DOHH2 (cell line): ENCODE measurements at regions not wholly inside any gene's neighbourhood (a gene's known extent, or its start where the extent isn't known, plus 50 kb on each side); places are given as distances from the start of the nearest gene placed in this dataset.

ENCODE experiments used
- H3F3A ChIP-seq: fragments of 200-600 bp; sonication (generic), shearing (Covaris generic); 2 replicates; pipeline ENCODE4 v1.6.0; 2016; ENCODE audit warnings: antibody characterized with exemption, mild to moderate bottlenecking; ENCODE audit not compliant: control insufficient read depth, insufficient read depth
- H3K27ac ChIP-seq: fragments of 200-600 bp; sonication (generic); 2 replicates; pipeline ENCODE4 v1.5.1; 2014; ENCODE audit warnings: low read depth, mild to moderate bottlenecking, low read length, moderate library complexity
- H3K27me3 ChIP-seq: fragments of 200-600 bp; sonication (generic); 2 replicates; pipeline ENCODE4 v1.6.1; 2014; ENCODE audit warnings: mild to moderate bottlenecking, low read length, mixed read lengths; ENCODE audit not compliant: control insufficient read depth
- H3K36me3 ChIP-seq: fragments of 200-600 bp; sonication (generic); 2 replicates; pipeline ENCODE4 v1.6.1; 2014; ENCODE audit warnings: mild to moderate bottlenecking, low read length, moderate library complexity, mixed read lengths; ENCODE audit not compliant: control insufficient read depth
- H3K4me1 ChIP-seq: fragments of 200-600 bp; sonication (generic); 2 replicates; pipeline ENCODE4 v1.6.1; 2014; ENCODE audit warnings: mild to moderate bottlenecking, low read length, mixed read lengths; ENCODE audit not compliant: control insufficient read depth
- H3K4me2 ChIP-seq: fragments of 200-600 bp; sonication (generic); 2 replicates; pipeline ENCODE4 v1.6.0; 2014; ENCODE audit warnings: mild to moderate bottlenecking, low read length, moderate library complexity
- H3K4me3 ChIP-seq: fragments of 200-600 bp; sonication (generic); 2 replicates; pipeline ENCODE4 v1.5.1; 2014; ENCODE audit warnings: mild to moderate bottlenecking, low read length, mixed read lengths
- H3K79me2 ChIP-seq: fragments of 200-600 bp; sonication (generic); 2 replicates; pipeline ENCODE4 v1.6.1; 2014; ENCODE audit warnings: mild to moderate bottlenecking, low read length, mixed read lengths; ENCODE audit not compliant: control insufficient read depth
- H3K9me2 ChIP-seq: fragments of 200-600 bp; sonication (generic); replicated peaks from 2 replicates; pipeline ENCODE4 v1.6.1; 2014; ENCODE audit warnings: mild to moderate bottlenecking, low read length, mixed read lengths; ENCODE audit not compliant: control insufficient read depth
- H3K9me3 ChIP-seq: fragments of 200-600 bp; sonication (generic); 2 replicates; pipeline ENCODE4 v1.6.1; 2014; ENCODE audit warnings: antibody characterized with exemption, low read length, mixed read lengths; ENCODE audit not compliant: control insufficient read depth, insufficient read depth
- H4K20me1 ChIP-seq: fragments of 200-600 bp; sonication (generic); 2 replicates; pipeline ENCODE4 v1.6.0; 2014; ENCODE audit warnings: low read depth, mild to moderate bottlenecking, antibody characterized with exemption, low read length, moderate library complexity; ENCODE audit not compliant: control insufficient read depth, insufficient read depth
- CTCF ChIP-seq: fragments of 200-600 bp; sonication (generic); IDR thresholded peaks from one replicate; pipeline ENCODE4 v1.5.1; 2014; ENCODE audit warnings: antibody characterized with exemption, mild to moderate bottlenecking, low read depth, low read length; ENCODE audit not compliant: poor library complexity, severe bottlenecking
- EZH2phosphoT487 ChIP-seq: fragments of 200-600 bp; sonication (generic); IDR thresholded peaks from 2 replicates; pipeline ENCODE4 v1.6.1; 2017; ENCODE audit warnings: borderline replicate concordance, mild to moderate bottlenecking, antibody characterized with exemption, low read length, moderate library complexity, mixed read lengths

- Histone ChIP-seq H3F3A (no peaks in the 10 kb centered on the region), H4K20me1 (no peaks in the 10 kb centered on the region), H3K4me1 (peaks cover 21% of the 10 kb centered on the region), H3K79me2 (no peaks in the 10 kb centered on the region), H3K4me2 (no peak overlapping the region), H3K4me3 (no peak overlapping the region), H3K9me2 (no peaks in the 10 kb centered on the region), H3K36me3 (no peaks in the 10 kb centered on the region), H3K27me3 (peaks cover 35% of the 10 kb centered on the region), H3K9me3 (no peaks in the 10 kb centered on the region), H3K27ac (no peak overlapping the region)
- no peak for TF ChIP-seq CTCF
- TF ChIP-seq EZH2phosphoT487: no peak
These were observed 87.4 kb upstream of the KLF7 start for GRCh38 chr2:207252979-207253645.

- Histone ChIP-seq H4K20me1 (no peaks in the 10 kb centered on the region), H3K27ac (no peak overlapping the region), H3K4me2 (no peak overlapping the region), H3K27me3 (peaks cover 35% of the 10 kb centered on the region), H3K79me2 (no peaks in the 10 kb centered on the region), H3K4me3 (no peak overlapping the region), H3K9me2 (no peaks in the 10 kb centered on the region), H3K36me3 (no peaks in the 10 kb centered on the region), H3F3A (no peaks in the 10 kb centered on the region), H3K9me3 (no peaks in the 10 kb centered on the region), H3K4me1 (peaks cover 22% of the 10 kb centered on the region)
- TF ChIP-seq EZH2phosphoT487 (no peak), CTCF (no peak)
These were observed 88.1 kb upstream of the KLF7 start for GRCh38 chr2:207253666-207254345.

- Histone ChIP-seq H3K4me2 (no peak overlapping the region), H3K27me3 (peaks cover 35% of the 10 kb centered on the region), H3K27ac (no peak overlapping the region), H3K4me3 (no peak overlapping the region), H3K79me2 (no peaks in the 10 kb centered on the region), H3K4me1 (peaks cover 22% of the 10 kb centered on the region), H3F3A (no peaks in the 10 kb centered on the region), H3K9me3 (no peaks in the 10 kb centered on the region), H3K9me2 (no peaks in the 10 kb centered on the region), H3K36me3 (no peaks in the 10 kb centered on the region), H4K20me1 (no peaks in the 10 kb centered on the region)
- no peak for TF ChIP-seq CTCF
- TF ChIP-seq EZH2phosphoT487: no peak
These were observed 89.1 kb upstream of the KLF7 start for GRCh38 chr2:207254591-207255464.
